Body of pancreas (tissue), 4 donors: ENCODE measurements at regions not wholly inside any gene's neighbourhood (a gene's known extent, or its start where the extent isn't known, plus 50 kb on each side); places are given as distances from the start of the nearest gene placed in this dataset.
"Not testable (repeated sequence)": the region's sequence is repeated elsewhere in the genome, so short reads cannot be mapped to it uniquely, and the experiment has no call there.

Source experiments
- ATAC-seq: fragments of 150-250 bp; one replicate; pipeline ENCODE4 v1.9.1; 2016
- DNase-seq, 4 donors: peaks; one replicate each; pipeline ENCODE4 v3.0.0-alpha.2; 2019
- H3K27ac ChIP-seq, 4 donors: fragments of 200-600 bp; sonication (generic); 1 replicate in 3 of 4; 2 replicates in 1 of 4; pipeline versions ENCODE4 v1.5.1 to v1.6.1; 2016 to 2019; ENCODE audit warnings: mild to moderate bottlenecking in 1 of 4, mixed read lengths in 1 of 4, moderate library complexity in 1 of 4
- H3K27me3 ChIP-seq, 2 donors: fragments of 200-600 bp; sonication (generic); one replicate each; pipeline ENCODE4 v1.6.0; 2016; ENCODE audit warnings: mild to moderate bottlenecking in 1 of 2
- H3K36me3 ChIP-seq, 2 donors: fragments of 200-600 bp; sonication (generic); replicated peaks in 1 of 2; 2 replicates each; pipeline ENCODE4 v1.5.1; 2016; ENCODE audit warnings: low read depth in 2 of 2; ENCODE audit not compliant: insufficient read depth in 1 of 2
- H3K4me1 ChIP-seq: fragments of 200-600 bp; sonication (generic); one replicate; pipeline ENCODE4 v1.6.0; 2016
- H3K4me3 ChIP-seq, 2 donors: fragments of 200-600 bp; sonication (generic); 1 replicate in 1 of 2; 2 replicates in 1 of 2; pipeline ENCODE4 v1.5.1; 2016 to 2019
- H3K9me3 ChIP-seq, 3 donors: fragments of 200-600 bp; sonication (generic); 1 replicate in 2 of 3; 2 replicates in 1 of 3; pipeline ENCODE4 v1.5.1; 2016
- CTCF ChIP-seq, 7 experiments: fragments of 450-650 bp in 4 of 7; fragments of 200-600 bp in 3 of 7; sonication (generic) in 3 of 7; IDR thresholded peaks; one replicate each; pipeline ENCODE4 v1.5.1; 2016 to 2019; ENCODE audit warnings: antibody characterized with exemption in 7 of 7
- POLR2A ChIP-seq, 3 donors: fragments of 450-650 bp; IDR thresholded peaks; one replicate each; pipeline ENCODE4 v1.6.1; 2016; ENCODE audit warnings: antibody characterized with exemption in 3 of 3, mild to moderate bottlenecking in 2 of 3
- WGBS, 2 donors: methylation state at CpG; one replicate each; pipeline ENCODE4 v1.1.5; 2017; 5-methylcytosine and 5-hydroxymethylcytosine counted together
- intact Hi-C: fragments of 100-400 bp; cut with DNase I; formaldehyde crosslinking; loops from one replicate; pipeline ENCODE4 v1.15.1; 2023

GRCh38 chr17:14580499-14580898, 279.6 kb downstream of the HS3ST3B1 start:
- Histone ChIP-seq H3K9me3 (no peaks in the 10 kb centered on the region), H3K27me3 (no peaks in the 10 kb centered on the region), H3K27ac (no peak overlapping the region), H3K36me3 (no peaks in the 10 kb centered on the region), H3K4me3 (no peak overlapping the region), H3K4me1 (no peaks in the 10 kb centered on the region)
- 54 to 65% methylated on average over 5 of the region's 5 CpGs for WGBS, 2 donors
- DNase-seq (no peak), ATAC-seq (no peak)
- no peak for TF ChIP-seq POLR2A (IDR thresholded peaks at IDR 0.05)
- no peak for TF ChIP-seq CTCF (IDR thresholded peaks at IDR 0.05)
- intact Hi-C loops = no loop called here

- Histone ChIP-seq H3K27me3 (no peaks in the 10 kb centered on the region), H3K27ac (no peak overlapping the region), H3K4me3 (no peak overlapping the region), H3K36me3 (no peaks in the 10 kb centered on the region), H3K9me3 (no peaks in the 10 kb centered on the region), H3K4me1 (no peaks in the 10 kb centered on the region)
- no peak for DNase-seq
- TF ChIP-seq POLR2A (IDR thresholded peaks at IDR 0.05) = no peak
- TF ChIP-seq CTCF (IDR thresholded peaks at IDR 0.05) = no peak
- intact Hi-C loops = no loop called here
- no peak for ATAC-seq
- WGBS, 2 donors = 37 to 54% methylated on average over 3 of the region's 3 CpGs
Measured at GRCh38 chr17:14579716-14580115, 278.8 kb downstream of the HS3ST3B1 start.

GRCh38 chr17:14575471-14575953, 274.6 kb downstream of the HS3ST3B1 start:
- Histone ChIP-seq H3K27ac (no peak overlapping the region), H3K4me3 (no peak overlapping the region), H3K4me1 (no peaks in the 10 kb centered on the region), H3K27me3 (no peaks in the 10 kb centered on the region), H3K9me3 (no peaks in the 10 kb centered on the region), H3K36me3 (no peaks in the 10 kb centered on the region)
- ATAC-seq = no peak
- no peak for DNase-seq
- 49 to 52% methylated on average over 8 of the region's 8 CpGs for WGBS, 2 donors
- intact Hi-C loops = no loop called here
- TF ChIP-seq CTCF (IDR thresholded peaks at IDR 0.05) = no peak
- no peak for TF ChIP-seq POLR2A (IDR thresholded peaks at IDR 0.05)

GRCh38 chr17:14560325-14560724, 259.4 kb downstream of the HS3ST3B1 start:
- H3K27me3 ChIP-seq, H3K27ac ChIP-seq, H3K9me3 ChIP-seq, H3K4me1 ChIP-seq, intact Hi-C loops, H3K36me3 ChIP-seq, H3K4me3 ChIP-seq, DNase-seq, ATAC-seq: not testable (repeated sequence)
- WGBS, 2 donors = 80 to 87% methylated on average over 8 of the region's 8 CpGs

- H3K36me3 ChIP-seq = no peaks in the 10 kb centered on the region
- no peak overlapping the region for H3K4me3 ChIP-seq
- ATAC-seq = no peak
- H3K27me3 ChIP-seq = no peaks in the 10 kb centered on the region
- no peak for DNase-seq
- intact Hi-C loops = no loop called here
- no peaks in the 10 kb centered on the region for H3K9me3 ChIP-seq
- H3K27ac ChIP-seq = no peak overlapping the region
- TF ChIP-seq CTCF (IDR thresholded peaks at IDR 0.05) (no peak), POLR2A (IDR thresholded peaks at IDR 0.05) (no peak)
- WGBS, 2 donors = 29 to 43% methylated on average over 10 of the region's 10 CpGs
- no peaks in the 10 kb centered on the region for H3K4me1 ChIP-seq
Measured at GRCh38 chr17:14559264-14560119, 258.6 kb downstream of the HS3ST3B1 start.
